HepG2 (cell line): ENCODE measurements at regions not wholly inside any gene's neighbourhood (a gene's known extent, or its start where the extent isn't known, plus 50 kb on each side); places are given as distances from the start of the nearest gene placed in this dataset.

ENCODE experiments used
- ATAC-seq: fragments of 200-7000 bp; cut with Tn5 transposase; 3 replicates; pipeline ENCODE4 v1.9.1; 2020; ENCODE audit warnings: mild to moderate bottlenecking, moderate library complexity
- BruUV-seq: library from RNA; stranded (reverse); fragments of 400-500 nt; replicated peaks from 2 replicates; lab custom pipeline; 2021; lab: Mats Ljungman, UMichigan
- CTCF ChIA-PET: fragments of 300-600 bp; formaldehyde crosslinking; extraction: SDS; loops from one replicate; lab custom pipeline; 2021; ENCODE audit warnings: low total read pairs, inconsistent platforms, low intra/inter-chr PET ratio; lab: Yijun Ruan, JAX
- POLR2A ChIA-PET: fragments of 350-600 bp; sonication (Branson Sonifier 250); formaldehyde crosslinking; loops from one replicate; lab custom pipeline; 2020; ENCODE audit warnings: antibody characterized with exemption, inconsistent platforms; lab: Yijun Ruan, JAX
- DNase-seq: peaks from one replicate; pipeline ENCODE4 v3.0.0-alpha.2; 2015; ENCODE audit warnings: low spot score
- FAIRE-seq: peaks from 3 replicates; lab custom pipeline; 2011; peaks lifted over from hg19 to GRCh38; lab: Jason Lieb, UNC
- H2AFZ ChIP-seq: one replicate; pipeline ENCODE4 v1.6.1; 2011; ENCODE audit warnings: low read length, inconsistent platforms
- H3K27ac ChIP-seq: fragments of 300-600 bp; 3 replicates; pipeline ENCODE4 v1.8.0; 2011; ENCODE audit warnings: mixed run types, mild to moderate bottlenecking, mixed read lengths, low read length, inconsistent platforms; ENCODE audit not compliant: insufficient read depth; ENCODE audit errors: extremely low read length
- H3K27me3 ChIP-seq, 2 experiments: fragments of 200-600 bp in 1 of 2; 2 replicates in 1 of 2; 3 replicates in 1 of 2; pipeline versions ENCODE4 v1.6.0 to v1.8.0; 2011; ENCODE audit warnings: low read length in 2 of 2, mild to moderate bottlenecking in 2 of 2, moderate library complexity in 2 of 2, inconsistent platforms in 1 of 2; ENCODE audit not compliant: insufficient read depth in 2 of 2, control insufficient read depth in 1 of 2
- H3K36me3 ChIP-seq, 2 experiments: fragments of 200-600 bp in 1 of 2; replicated peaks in 1 of 2; 2 replicates in 1 of 2; 3 replicates in 1 of 2; pipeline versions ENCODE4 v1.5.1 to v1.8.0; 2011; ENCODE audit warnings: low read length in 2 of 2, inconsistent platforms in 1 of 2; ENCODE audit not compliant: insufficient read depth in 2 of 2, control insufficient read depth in 1 of 2
- H3K4me1 ChIP-seq: 2 replicates; pipeline ENCODE4 v1.5.1; 2012; ENCODE audit warnings: low read length, inconsistent platforms; ENCODE audit not compliant: insufficient read depth
- H3K4me2 ChIP-seq: 2 replicates; pipeline ENCODE4 v1.6.0; 2011; ENCODE audit warnings: low read depth, low read length, inconsistent platforms
- H3K4me3 ChIP-seq, 3 experiments: fragments of 200-600 bp in 1 of 3; sonication (generic), shearing (Covaris generic) in 1 of 3; replicated peaks in 1 of 3; 2 replicates each; pipeline ENCODE4 v1.5.1; 2011 to 2016; ENCODE audit warnings: low read length in 3 of 3, inconsistent platforms in 2 of 3, low read depth in 2 of 3, mild to moderate bottlenecking in 2 of 3, control low read depth in 1 of 3, mixed read lengths in 1 of 3; ENCODE audit not compliant: insufficient read depth in 1 of 3
- H3K79me2 ChIP-seq: one replicate; pipeline ENCODE4 v1.6.1; 2011; ENCODE audit warnings: low read length, inconsistent platforms; ENCODE audit not compliant: insufficient read depth
- H3K9ac ChIP-seq: 2 replicates; pipeline ENCODE4 v1.6.0; 2011; ENCODE audit warnings: mild to moderate bottlenecking, low read depth, low read length, inconsistent platforms; ENCODE audit not compliant: insufficient read depth
- H3K9me3 ChIP-seq: 2 replicates; pipeline ENCODE4 v1.5.1; 2012; ENCODE audit warnings: mild to moderate bottlenecking, low read length
- H4K20me1 ChIP-seq: 2 replicates; pipeline ENCODE4 v1.6.0; 2011; ENCODE audit warnings: inconsistent platforms, mild to moderate bottlenecking, low read length, moderate library complexity; ENCODE audit not compliant: insufficient read depth
- MAFF ChIP-seq: IDR thresholded peaks from 2 replicates; pipeline ENCODE4 v1.6.1; 2011; ENCODE audit warnings: low read depth, low read length, improper control_type of control experiment
- MAFK ChIP-seq, 2 experiments: IDR thresholded peaks in 1 of 2; conservative IDR thresholded peaks in 1 of 2; 2 replicates each; pipeline ENCODE4 v1.6.1; 2011; ENCODE audit warnings: improper control_type of control experiment in 2 of 2, low read length in 2 of 2
- NFRKB ChIP-seq: fragments of 450-650 bp; IDR thresholded peaks from 2 replicates; pipeline ENCODE4 v1.6.1; 2017
- PREB ChIP-seq: sonication (generic); formaldehyde crosslinking; IDR thresholded peaks from 2 replicates; pipeline ENCODE4 v1.4.0; 2020; ENCODE audit warnings: missing genetic modification reagents
- ZNF235 ChIP-seq: sonication (generic); formaldehyde crosslinking; IDR thresholded peaks from 2 replicates; pipeline ENCODE4 v1.8.1; 2023; ENCODE audit warnings: mild to moderate bottlenecking, missing genetic modification reagents, borderline replicate concordance
- ZNF597 ChIP-seq: sonication (generic); formaldehyde crosslinking; IDR thresholded peaks from 2 replicates; pipeline ENCODE4 v1.5.0; 2020; ENCODE audit warnings: missing genetic modification reagents
- ZNF724P ChIP-seq: sonication (generic); formaldehyde crosslinking; IDR thresholded peaks from 2 replicates; pipeline ENCODE4 v1.8.0; 2022; ENCODE audit warnings: missing genetic modification reagents, borderline replicate concordance
- WGBS: methylation state at CpG from one replicate; pipeline ENCODE4 v1.1.6; 2017; ENCODE audit warnings: low lambda C conversion rate; 5-methylcytosine and 5-hydroxymethylcytosine counted together
- in situ Hi-C: cut with HindIII; loops from 2 replicates; pipeline ENCODE4 v1.10.0; 2017; ENCODE audit warnings: low pct_unique_long_range_greater_than_20kb; ENCODE audit not compliant: extremely low pct_ligation_motif_present
- intact Hi-C: fragments of 100-400 bp; cut with micrococcal nuclease; formaldehyde crosslinking; loops from one replicate; pipeline ENCODE4 v1.10.0; 2022; ENCODE audit not compliant: unreplicated experiment

GRCh38 chr11:128303383-128303782 is 284.0 kb downstream of the ETS1 start (continued):
- no peak for TF ChIP-seq ZNF597
- no peak for TF ChIP-seq ZNF724P (CRISPR knock-in tag)

- FAIRE-seq = no peak
- CTCF ChIA-PET = no interaction called here
Measured at GRCh38 chr11:128302425-128303186, 284.8 kb downstream of the ETS1 start.

More at GRCh38 chr11:128302425-128303186, 284.8 kb downstream of the ETS1 start:
- Histone ChIP-seq H3K27me3 (peaks cover 0 to 2% of the 10 kb centered on the region in 2 experiments; a peak in 1 of 5 replicates), H2AFZ (no peak overlapping the region), H3K4me1 (no peaks in the 10 kb centered on the region), H3K9ac (no peak overlapping the region), H3K4me2 (no peak overlapping the region), H4K20me1 (no peaks in the 10 kb centered on the region)
- BruUV-seq = no TSS peak
- 46% methylated on average over 7 of the region's 7 CpGs for WGBS
- POLR2A ChIA-PET = no interaction called here
- TF ChIP-seq ZNF235 (CRISPR knock-in tag) = no peak
- TF ChIP-seq NFRKB = no peak
- no peak for TF ChIP-seq PREB (CRISPR knock-in tag)
- peak in 1 of 2 experiments; percentile 71; a peak in 3 of 4 replicates for TF ChIP-seq MAFK (conservative IDR thresholded peaks at IDR 0.05 in 1 of 2, IDR thresholded peaks at IDR 0.05 in 1 of 2; ENCODE audit: low read length in 2 of 2)
- peak; percentile 53 for TF ChIP-seq MAFF
- TF ChIP-seq, all 625 proteins: peak for 2
- ATAC-seq (no peak), DNase-seq (no peak)
- Histone ChIP-seq H3K79me2 (no peaks in the 10 kb centered on the region), H3K27ac (no peak overlapping the region), H3K36me3 (no peaks in the 10 kb centered on the region), H3K9me3 (no peaks in the 10 kb centered on the region), H3K4me3 (no peak overlapping the region)
- intact Hi-C loops = no loop called here
- in situ Hi-C loops = no loop called here
